Endodermal cell (in vitro differentiated cells): ENCODE measurements at regions not wholly inside any gene's neighbourhood (a gene's known extent, or its start where the extent isn't known, plus 50 kb on each side); places are given as distances from the start of the nearest gene placed in this dataset.

ENCODE experiments used
- DNase-seq: peaks from one replicate; pipeline ENCODE4 v3.0.0-alpha.2; 2017
- H3K27ac ChIP-seq: 2 replicates; pipeline ENCODE4 v1.5.1; 2013; ENCODE audit warnings: mild to moderate bottlenecking, low read depth, low read length, moderate library complexity
- H3K27me3 ChIP-seq: 2 replicates; pipeline ENCODE4 v1.6.1; 2013; ENCODE audit warnings: mild to moderate bottlenecking, low read length, moderate library complexity; ENCODE audit not compliant: insufficient read depth, control insufficient read depth, poor library complexity, severe bottlenecking
- H3K36me3 ChIP-seq: 2 replicates; pipeline ENCODE4 v1.7.0; 2013; ENCODE audit warnings: mild to moderate bottlenecking, low read length, moderate library complexity; ENCODE audit not compliant: control insufficient read depth, insufficient read depth
- H3K4me1 ChIP-seq: one replicate; pipeline ENCODE4 v1.7.0; 2013; ENCODE audit warnings: low read length; ENCODE audit not compliant: control insufficient read depth, insufficient read depth
- H3K4me3 ChIP-seq: 2 replicates; pipeline ENCODE4 v1.5.1; 2013; ENCODE audit warnings: mild to moderate bottlenecking, low read length, moderate library complexity
- H3K9ac ChIP-seq: 2 replicates; pipeline ENCODE4 v1.6.1; 2013; ENCODE audit warnings: mild to moderate bottlenecking, low read length, moderate library complexity; ENCODE audit not compliant: poor library complexity, severe bottlenecking; ENCODE audit errors: extremely low read depth
- H3K9me3 ChIP-seq: 2 replicates; pipeline ENCODE4 v1.6.1; 2013; ENCODE audit warnings: mild to moderate bottlenecking, low read length, moderate library complexity; ENCODE audit not compliant: control insufficient read depth
- H3K27ac Mint-ChIP-seq: 2 replicates; pipeline ENCODE4 v1.8.0; 2020; ENCODE audit warnings: mixed read lengths
- H3K27me3 Mint-ChIP-seq: 2 replicates; pipeline ENCODE4 v1.8.0; 2021; ENCODE audit warnings: mild to moderate bottlenecking, mixed read lengths; ENCODE audit not compliant: insufficient read depth
- H3K36me3 Mint-ChIP-seq: 2 replicates; pipeline ENCODE4 v1.8.0; 2020; ENCODE audit warnings: low read depth, mixed read lengths
- H3K4me1 Mint-ChIP-seq: 2 replicates; pipeline ENCODE4 v1.8.0; 2020; ENCODE audit warnings: mixed read lengths
- H3K4me3 Mint-ChIP-seq: 2 replicates; pipeline ENCODE4 v1.8.0; 2020; ENCODE audit warnings: mild to moderate bottlenecking, moderate library complexity, mixed read lengths
- H3K9me3 Mint-ChIP-seq: 2 replicates; pipeline ENCODE4 v1.8.0; 2020; ENCODE audit warnings: mild to moderate bottlenecking, mixed read lengths
- CTCF ChIP-seq: fragments of 200-600 bp; sonication (generic); conservative IDR thresholded peaks from 2 replicates; pipeline ENCODE4 v1.5.0; 2021; ENCODE audit warnings: antibody characterized with exemption, mild to moderate bottlenecking
- WGBS, 2 experiments: methylation state at CpG; one replicate each; pipeline versions ENCODE4 v1.1.5 to v1.1.7; 2013; ENCODE audit warnings: missing lambda C conversion rate in 2 of 2, mixed read lengths in 1 of 2; ENCODE audit not compliant: insufficient coverage in 1 of 2, insufficient read length in 1 of 2; 5-methylcytosine and 5-hydroxymethylcytosine counted together

- H3K36me3 ChIP-seq: no peaks in the 10 kb centered on the region
- DNase-seq: no peak
- Mint-ChIP-seq H3K27me3 (no peaks in the 10 kb centered on the region), H3K4me3 (no peak overlapping the region), H3K36me3 (no peaks in the 10 kb centered on the region), H3K9me3 (no peaks in the 10 kb centered on the region), H3K27ac (no peak overlapping the region), H3K4me1 (peaks cover 8% of the 10 kb centered on the region)
- H3K27me3 ChIP-seq: no peaks in the 10 kb centered on the region
- H3K9me3 ChIP-seq: no peaks in the 10 kb centered on the region
- no peak overlapping the region for H3K4me3 ChIP-seq
- H3K9ac ChIP-seq: no peak overlapping the region
- H3K4me1 ChIP-seq: peaks cover 8% of the 10 kb centered on the region
- no peak overlapping the region for H3K27ac ChIP-seq
- TF ChIP-seq CTCF: no peak
- WGBS, 2 experiments: 83 to 95% methylated on average over 2 to 5 of the region's 5 CpGs
Measured at GRCh38 chr3:156620901-156621300, 53.5 kb upstream of the TIPARP start.

DNA sequence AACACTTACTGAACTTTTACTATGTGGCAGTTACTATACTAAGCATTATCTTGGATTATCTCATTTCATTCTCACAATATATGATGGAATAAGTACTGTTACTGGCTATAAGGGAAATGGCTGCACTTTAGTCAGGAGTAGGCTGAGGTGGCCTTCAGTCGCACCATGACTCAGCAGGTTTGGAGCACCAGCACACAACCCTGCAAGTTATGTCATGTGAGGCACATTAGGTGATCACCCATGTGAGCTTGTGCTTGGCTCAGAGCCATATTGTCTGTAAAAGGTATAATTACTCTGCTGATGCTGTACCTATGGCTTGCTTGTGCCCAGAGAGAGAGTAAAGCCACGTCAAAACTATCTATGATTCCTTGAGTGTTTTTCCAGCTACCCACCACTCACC lies 54.1 kb upstream of the TIPARP start:
- H3K4me1 Mint-ChIP-seq: peaks cover 10% of the 10 kb centered on the region
- H3K27ac Mint-ChIP-seq: no peak overlapping the region
- Histone ChIP-seq H3K27ac (no peak overlapping the region), H3K4me1 (peaks cover 8% of the 10 kb centered on the region), H3K27me3 (no peaks in the 10 kb centered on the region), H3K4me3 (no peak overlapping the region), H3K9ac (no peak overlapping the region), H3K36me3 (no peaks in the 10 kb centered on the region), H3K9me3 (no peaks in the 10 kb centered on the region)
- 91 to 95% methylated on average over 1 to 2 of the region's 2 CpGs for WGBS, 2 experiments
- H3K4me3 Mint-ChIP-seq: no peak overlapping the region
- no peaks in the 10 kb centered on the region for H3K27me3 Mint-ChIP-seq
- no peaks in the 10 kb centered on the region for H3K36me3 Mint-ChIP-seq
- DNase-seq: no peak
- no peaks in the 10 kb centered on the region for H3K9me3 Mint-ChIP-seq
- no peak for TF ChIP-seq CTCF

DNA sequence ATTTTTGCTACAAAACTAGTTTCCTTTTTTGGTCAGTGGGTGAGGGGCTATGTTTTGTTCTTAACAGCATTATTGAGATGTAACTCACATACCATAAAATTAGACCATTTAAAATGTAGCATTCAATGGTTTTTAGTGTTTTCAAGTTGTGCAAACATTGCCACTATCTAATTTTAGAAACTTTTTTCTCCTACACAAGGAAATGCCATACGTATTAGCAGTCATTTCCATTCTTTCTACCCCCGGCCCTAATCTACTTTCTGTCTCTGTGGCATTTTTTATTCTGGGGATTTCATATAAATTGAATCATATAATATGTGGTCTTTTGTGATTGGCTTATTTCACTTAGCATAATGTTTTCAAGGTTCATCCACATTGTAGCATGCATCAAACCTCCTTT lies 55.0 kb upstream of the TIPARP start:
- TF ChIP-seq CTCF: no peak
- DNase-seq: no peak
- no peak overlapping the region for H3K4me3 Mint-ChIP-seq
- peaks cover 17% of the 10 kb centered on the region for H3K4me1 Mint-ChIP-seq
- H3K4me1 ChIP-seq: peaks cover 8% of the 10 kb centered on the region
- no peak overlapping the region for H3K27ac Mint-ChIP-seq
- H3K27me3 ChIP-seq: no peaks in the 10 kb centered on the region
- H3K9ac ChIP-seq: no peak overlapping the region
- no peaks in the 10 kb centered on the region for H3K27me3 Mint-ChIP-seq
- no peaks in the 10 kb centered on the region for H3K9me3 ChIP-seq
- no peaks in the 10 kb centered on the region for H3K36me3 ChIP-seq
- no peaks in the 10 kb centered on the region for H3K9me3 Mint-ChIP-seq
- H3K4me3 ChIP-seq: no peak overlapping the region
- no peak overlapping the region for H3K27ac ChIP-seq
- 87% methylated on average over 2 of the region's 2 CpGs; no CpG with 5 or more reads in 1 of the 2 experiments for WGBS, 2 experiments
- H3K36me3 Mint-ChIP-seq: no peaks in the 10 kb centered on the region
